ENCODE measurements at regions not wholly inside any gene's neighbourhood (a gene's known extent, or its start where the extent isn't known, plus 50 kb on each side); places are given as distances from the start of the nearest gene placed in this dataset.
"Not testable (repeated sequence)": the region's sequence is repeated elsewhere in the genome, so short reads cannot be mapped to it uniquely, and the experiment has no call there.

GRCh38 chr17:77843255-77843895, 115.1 kb upstream of the TNRC6C start:
- not testable (repeated sequence) for TF ChIP-seq CTCF, POLR2AphosphoS5, POLR2A (IDR thresholded peaks at IDR 0.05)

Data from breast epithelium (tissue), 3 donors.